ENCODE measurements at regions not wholly inside any gene's neighbourhood (a gene's known extent, or its start where the extent isn't known, plus 50 kb on each side); places are given as distances from the start of the nearest gene placed in this dataset.
A peak's percentile ranks its signal among the peaks of the same experiment; 100 is the strongest.

DNA sequence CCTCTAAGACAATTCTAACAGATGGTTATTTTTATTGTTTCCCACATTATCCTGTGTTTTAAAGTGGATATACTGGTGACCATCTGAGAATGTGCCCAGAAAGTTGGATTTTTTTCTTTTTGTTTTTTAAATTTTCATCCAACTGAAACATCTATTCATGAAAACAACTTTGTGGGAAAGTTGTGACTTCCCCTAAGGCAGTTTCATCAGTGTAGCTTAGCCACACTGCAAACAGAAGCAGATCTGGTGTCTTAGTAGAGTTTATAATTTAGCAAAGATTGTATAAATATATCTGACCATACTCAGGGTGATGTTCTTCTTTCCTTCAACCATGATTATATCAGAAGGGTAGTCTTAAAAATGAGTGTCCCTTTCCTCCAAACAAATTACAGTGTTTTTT, 1241.3 kb downstream of the MAT2B start:
- DNase-seq = no peak

GRCh38 chr5:164747371-164747770, 1242.0 kb downstream of the MAT2B start:
- no peak for DNase-seq

GRCh38 chr5:164748861-164749260, 1243.4 kb downstream of the MAT2B start:
- no peak for DNase-seq

- no peak for DNase-seq
Observed at GRCh38 chr5:164753434-164753833, 1248.0 kb downstream of the MAT2B start.

GRCh38 chr5:164763206-164763605, 1257.8 kb downstream of the MAT2B start:
- DNase-seq = no peak

GRCh38 chr5:164772122-164772521, 1266.7 kb downstream of the MAT2B start:
- DNase-seq = no peak

GRCh38 chr5:164784230-164784629, 1278.8 kb downstream of the MAT2B start:
- no peak for DNase-seq

DNA sequence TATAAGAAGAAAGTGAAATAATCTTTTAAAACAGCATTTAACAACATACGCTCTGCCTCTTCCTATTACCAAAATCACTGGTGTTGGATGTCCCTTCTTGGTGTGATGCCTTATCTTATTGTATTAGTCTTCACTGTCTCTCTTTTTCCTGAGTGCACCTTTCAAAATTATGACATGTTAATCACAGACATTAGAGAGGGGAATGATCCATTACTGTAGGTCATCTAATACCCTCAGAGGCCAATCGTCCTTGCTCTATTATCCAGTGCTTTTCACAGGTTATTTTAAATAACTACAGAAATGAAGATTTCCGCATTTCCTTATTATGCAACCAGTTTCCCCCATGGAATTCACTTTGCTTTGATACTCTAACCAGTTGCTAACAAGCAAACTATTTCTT, 1292.7 kb downstream of the MAT2B start:
- DNase-seq = no peak

- no peak for DNase-seq
Observed at GRCh38 chr5:164799391-164799790, 1294.0 kb downstream of the MAT2B start.

DNA sequence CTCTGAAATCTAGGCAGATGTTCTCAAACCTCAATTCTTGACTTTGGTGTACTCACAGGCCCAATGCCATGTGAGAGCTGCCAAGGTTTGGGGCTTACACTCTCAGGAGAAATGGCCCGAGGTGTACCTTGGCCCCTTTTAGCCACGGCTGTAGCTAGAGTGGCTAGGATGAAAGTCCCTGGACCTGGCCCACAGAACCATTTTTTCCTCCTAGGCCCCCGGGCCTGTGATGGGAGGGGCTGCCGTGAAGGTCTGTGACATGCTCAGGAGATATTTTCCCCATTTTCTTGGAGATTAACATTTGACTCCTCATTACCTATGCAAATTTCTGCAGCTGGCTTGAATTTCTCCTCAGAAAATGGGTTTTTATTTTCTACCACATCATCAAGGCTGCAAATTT, 1296.5 kb downstream of the MAT2B start:
- DNase-seq = no peak

- DNase-seq = no peak
Observed at GRCh38 chr5:164809821-164810220, 1304.4 kb downstream of the MAT2B start.

GRCh38 chr5:164818445-164818844, 1313.0 kb downstream of the MAT2B start:
- DNase-seq = no peak

GRCh38 chr5:164824671-164825070, 1319.3 kb downstream of the MAT2B start:
- DNase-seq = no peak

GRCh38 chr5:164832516-164832915, 1327.1 kb downstream of the MAT2B start:
- no peak for DNase-seq

DNA sequence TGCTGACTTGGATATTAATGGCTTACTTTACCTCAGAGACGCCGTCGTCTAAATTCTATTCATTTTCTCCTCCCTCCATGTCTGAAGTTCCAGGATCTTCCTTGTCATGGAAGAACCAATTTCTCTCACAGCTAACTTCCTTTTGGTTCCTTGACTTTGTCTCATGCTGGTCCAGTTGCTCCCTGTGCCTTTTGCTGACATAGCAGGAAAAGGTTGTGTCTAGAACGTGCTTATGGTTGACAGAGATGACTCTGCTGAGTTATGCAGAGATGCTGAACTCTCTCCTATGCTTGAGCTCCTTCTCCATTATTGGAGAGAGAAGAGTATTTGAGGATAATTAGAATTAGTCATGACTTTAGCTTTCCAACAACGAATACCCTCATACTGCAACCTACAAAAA, 1338.9 kb downstream of the MAT2B start:
- DNase-seq = no peak

DNA sequence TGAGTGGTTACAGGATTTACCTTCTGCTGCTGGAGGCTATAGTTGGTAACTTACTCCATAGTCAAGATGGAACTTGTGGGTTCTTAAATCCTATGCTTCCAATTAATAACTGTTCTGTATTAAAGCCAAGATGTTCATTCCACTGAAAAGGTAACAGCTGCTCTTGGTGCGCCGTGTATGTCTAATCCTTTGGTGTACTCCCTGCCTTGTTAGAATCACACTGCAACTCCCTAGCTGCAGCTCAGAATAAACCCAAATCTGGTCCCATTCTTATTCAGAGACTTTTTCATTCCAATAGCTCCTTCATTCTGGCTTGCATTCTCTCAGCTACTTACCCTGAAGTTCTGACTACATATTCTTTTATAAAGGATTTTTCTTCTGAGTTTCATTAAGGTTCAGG, 1355.5 kb downstream of the MAT2B start:
- DNase-seq = no peak

- no peak for DNase-seq
Observed at GRCh38 chr5:164861610-164862009, 1356.2 kb downstream of the MAT2B start.

DNA sequence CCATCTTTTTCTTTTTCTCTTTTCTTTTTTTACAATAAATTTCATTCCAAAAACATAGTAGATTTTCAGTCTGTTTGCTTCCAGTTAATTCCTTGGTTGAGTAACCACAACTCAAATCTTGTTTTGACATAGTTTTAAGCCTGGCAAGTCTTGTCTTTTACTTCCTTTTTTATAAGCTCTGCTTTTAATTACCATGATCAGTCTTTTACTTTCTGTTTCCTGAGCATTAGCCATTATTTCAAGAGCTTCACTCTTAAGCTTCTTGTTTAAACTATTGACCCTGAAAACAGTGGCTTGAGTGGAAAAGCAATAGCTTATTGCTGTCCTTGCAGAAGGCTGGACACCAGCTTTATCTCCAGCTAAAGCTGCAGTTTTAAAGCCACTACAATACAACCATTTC, 1363.3 kb downstream of the MAT2B start:
- DNase-seq = no peak

DNA sequence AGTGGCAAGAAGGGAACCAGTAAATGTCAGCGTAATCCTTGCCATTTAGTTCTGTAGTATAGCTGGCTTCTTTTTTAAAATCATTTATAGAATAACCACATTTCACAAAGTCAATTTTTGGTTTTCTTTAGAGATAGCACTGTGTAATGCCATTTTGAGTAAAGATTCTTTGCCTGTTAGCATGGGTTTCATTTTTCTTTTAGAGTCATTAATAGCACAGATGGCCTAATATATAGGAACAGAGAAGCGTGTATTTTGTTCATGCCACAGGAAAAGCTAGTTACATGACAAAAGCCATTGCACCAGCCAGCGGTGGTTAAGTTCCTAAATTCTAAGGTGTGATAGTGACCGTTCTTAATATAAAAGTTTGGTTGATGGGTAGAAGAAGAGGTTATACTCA, 1363.9 kb downstream of the MAT2B start:
- DNase-seq = no peak

- no peak for DNase-seq
Observed at GRCh38 chr5:164876793-164877192, 1371.4 kb downstream of the MAT2B start.

DNA sequence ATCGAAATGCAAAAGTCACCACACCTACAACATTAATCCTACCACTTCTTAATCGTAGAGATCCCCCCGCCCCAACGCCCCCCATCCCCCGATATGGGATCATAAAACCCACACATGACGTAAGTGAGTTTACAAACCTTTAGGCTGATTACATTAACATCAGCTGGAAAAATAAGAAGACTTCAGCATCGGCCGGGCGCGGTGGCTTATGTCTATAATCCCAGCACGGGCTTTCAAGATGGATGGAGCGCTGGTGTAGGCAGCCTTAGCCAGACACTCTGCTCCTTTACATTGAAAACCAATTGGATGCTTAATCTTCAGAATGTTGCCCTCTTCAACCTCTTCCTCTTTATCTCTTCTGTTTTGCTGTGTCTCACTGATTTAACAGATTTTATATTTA, 1376.0 kb downstream of the MAT2B start:
- no peak for DNase-seq

GRCh38 chr5:164885179-164885578, 1379.8 kb downstream of the MAT2B start:
- DNase-seq = no peak

- peak; percentile 14 for DNase-seq
Observed at GRCh38 chr5:164893071-164893470, 1387.7 kb downstream of the MAT2B start.

DNA sequence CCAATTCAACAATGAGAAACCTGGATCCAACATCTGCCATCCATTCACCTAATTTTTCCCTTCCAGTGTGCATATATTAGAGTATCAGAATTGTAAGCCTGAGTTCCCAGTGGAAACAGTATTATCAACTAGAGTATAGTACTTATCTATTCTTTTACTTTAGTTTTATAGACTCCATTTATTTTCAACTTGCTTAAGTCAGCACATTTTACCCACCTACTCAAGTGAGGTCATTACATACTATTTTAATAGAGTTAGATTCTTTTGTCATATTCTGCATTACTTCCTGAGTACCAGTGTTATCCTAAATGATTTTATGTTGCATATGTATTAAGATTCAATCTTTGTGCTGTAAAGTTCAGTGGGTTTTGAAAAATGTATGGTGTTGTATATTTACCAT, 1393.3 kb downstream of the MAT2B start:
- no peak for DNase-seq

- DNase-seq = no peak
Observed at GRCh38 chr5:164909673-164910072, 1404.3 kb downstream of the MAT2B start.

DNA sequence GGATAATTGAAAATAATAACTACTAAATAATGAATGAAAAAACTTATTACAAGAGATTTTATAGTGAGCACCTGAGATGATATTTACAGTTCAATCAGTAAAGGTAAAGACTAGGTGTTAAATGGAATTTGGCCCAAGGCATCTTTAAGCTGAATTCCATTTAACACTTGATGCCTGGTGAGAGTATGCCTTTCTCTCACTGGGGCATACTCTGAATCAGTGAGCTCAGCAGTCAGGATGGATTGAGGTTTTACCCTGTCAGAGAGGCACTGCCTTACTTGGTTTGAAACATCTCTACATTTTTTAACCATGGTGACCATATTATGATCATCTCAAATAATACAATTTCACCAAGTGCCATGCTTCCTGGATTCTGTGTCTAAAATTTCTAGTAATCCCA, 1416.3 kb downstream of the MAT2B start:
- DNase-seq = no peak
